ENCODE measurements at regions not wholly inside any gene's neighbourhood (a gene's known extent, or its start where the extent isn't known, plus 50 kb on each side); places are given as distances from the start of the nearest gene placed in this dataset.

GRCh38 chr9:108702681-108703080, 153.1 kb downstream of the ACTL7B start:
- H3K4me1 ChIP-seq, result no peaks in the 10 kb centered on the region
- H3K4me3 ChIP-seq (ENCODE audit: low read depth, low read length), result no peak overlapping the region
- H3K36me3 ChIP-seq (ENCODE audit: control insufficient read depth, insufficient read depth, low read length), result no peaks in the 10 kb centered on the region
- no peak overlapping the region for H3K27ac Mint-ChIP-seq (ENCODE audit: unreplicated experiment)
- no peaks in the 10 kb centered on the region for H3K36me3 Mint-ChIP-seq (ENCODE audit: insufficient read depth, unreplicated experiment)
- H3K9me3 Mint-ChIP-seq (ENCODE audit: unreplicated experiment), result no peaks in the 10 kb centered on the region
- no peaks in the 10 kb centered on the region for H3K27me3 ChIP-seq (replicated peaks; ENCODE audit: control insufficient read depth, insufficient read depth, low read length)
- no peaks in the 10 kb centered on the region for H3K9me3 ChIP-seq
- no peak for DNase-seq
- intact Hi-C loops (cut with micrococcal nuclease; ENCODE audit: unreplicated experiment), result no loop called here
- POLR2A ChIA-PET, result no interaction called here
- H3K4me3 Mint-ChIP-seq (ENCODE audit: unreplicated experiment), result no peak overlapping the region
- no TSS peak for BruUV-seq (replicated peaks)
- H3K27me3 Mint-ChIP-seq (ENCODE audit: insufficient read depth, unreplicated experiment), result peaks cover 13% of the 10 kb centered on the region
- no peak for TF ChIP-seq CTCF (IDR thresholded peaks at IDR 0.05; ENCODE audit: insufficient read depth in 1 of 2, low read depth in 1 of 2, low read length in 1 of 2, severe bottlenecking in 1 of 2, unreplicated experiment in 1 of 2)
- H3K4me1 Mint-ChIP-seq (ENCODE audit: low read depth, unreplicated experiment), result no peaks in the 10 kb centered on the region
- CTCF ChIA-PET, result no interaction called here

- ChIA-PET CTCF (no interaction called here), POLR2A (no interaction called here)
- 0 out of 2 replicates have a peak, but pooled peaks cover 2% of the 10 kb centered on the region for H3K9me3 ChIP-seq
- TF ChIP-seq CTCF (IDR thresholded peaks at IDR 0.05; ENCODE audit: insufficient read depth in 1 of 2, low read depth in 1 of 2, low read length in 1 of 2, severe bottlenecking in 1 of 2, unreplicated experiment in 1 of 2), result no peak
- H3K4me1 Mint-ChIP-seq (ENCODE audit: low read depth, unreplicated experiment), result no peaks in the 10 kb centered on the region
- no peaks in the 10 kb centered on the region for H3K9me3 Mint-ChIP-seq (ENCODE audit: unreplicated experiment)
- no peaks in the 10 kb centered on the region for H3K4me1 ChIP-seq
- intact Hi-C loops (cut with micrococcal nuclease; ENCODE audit: unreplicated experiment), result no loop called here
- H3K4me3 ChIP-seq (ENCODE audit: low read depth, low read length), result no peak overlapping the region
- no peaks in the 10 kb centered on the region for H3K36me3 Mint-ChIP-seq (ENCODE audit: insufficient read depth, unreplicated experiment)
- no peaks in the 10 kb centered on the region for H3K27me3 ChIP-seq (replicated peaks; ENCODE audit: control insufficient read depth, insufficient read depth, low read length)
- no peaks in the 10 kb centered on the region for H3K27me3 Mint-ChIP-seq (ENCODE audit: insufficient read depth, unreplicated experiment)
- DNase-seq, result no peak
- no peaks in the 10 kb centered on the region for H3K36me3 ChIP-seq (ENCODE audit: control insufficient read depth, insufficient read depth, low read length)
- H3K4me3 Mint-ChIP-seq (ENCODE audit: unreplicated experiment), result no peak overlapping the region
- no TSS peak for BruUV-seq (replicated peaks)
- H3K27ac Mint-ChIP-seq (ENCODE audit: unreplicated experiment), result no peak overlapping the region
Measured at GRCh38 chr9:108698801-108699200, 157.0 kb downstream of the ACTL7B start.

- Histone ChIP-seq H3K4me3 (ENCODE audit: low read depth, low read length) (no peak overlapping the region), H3K9me3 (0 out of 2 replicates have a peak, but pooled peaks cover 2% of the 10 kb centered on the region), H3K4me1 (no peaks in the 10 kb centered on the region), H3K27me3 (replicated peaks; ENCODE audit: control insufficient read depth, insufficient read depth, low read length) (no peaks in the 10 kb centered on the region), H3K36me3 (ENCODE audit: control insufficient read depth, insufficient read depth, low read length) (no peaks in the 10 kb centered on the region)
- ChIA-PET CTCF (no interaction called here), POLR2A (no interaction called here)
- DNase-seq, result no peak
- no TSS peak for BruUV-seq (replicated peaks)
- H3K27me3 Mint-ChIP-seq (ENCODE audit: insufficient read depth, unreplicated experiment), result peaks cover 2% of the 10 kb centered on the region
- no peak for TF ChIP-seq CTCF (IDR thresholded peaks at IDR 0.05; ENCODE audit: insufficient read depth in 1 of 2, low read depth in 1 of 2, low read length in 1 of 2, severe bottlenecking in 1 of 2, unreplicated experiment in 1 of 2)
- H3K9me3 Mint-ChIP-seq (ENCODE audit: unreplicated experiment), result no peaks in the 10 kb centered on the region
- intact Hi-C loops (cut with micrococcal nuclease; ENCODE audit: unreplicated experiment), result no loop called here
- H3K4me3 Mint-ChIP-seq (ENCODE audit: unreplicated experiment), result no peak overlapping the region
- no peaks in the 10 kb centered on the region for H3K4me1 Mint-ChIP-seq (ENCODE audit: low read depth, unreplicated experiment)
- no peaks in the 10 kb centered on the region for H3K36me3 Mint-ChIP-seq (ENCODE audit: insufficient read depth, unreplicated experiment)
- no peak overlapping the region for H3K27ac Mint-ChIP-seq (ENCODE audit: unreplicated experiment)
Measured at GRCh38 chr9:108698231-108698630, 157.6 kb downstream of the ACTL7B start.

Measured in Caco-2 (cell line).